EH (cell line): ENCODE measurements at regions not wholly inside any gene's neighbourhood (a gene's known extent, or its start where the extent isn't known, plus 50 kb on each side); places are given as distances from the start of the nearest gene placed in this dataset.
A peak's percentile ranks its signal among the peaks of the same experiment; 100 is the strongest.
"Not testable (repeated sequence)": the region's sequence is repeated elsewhere in the genome, so short reads cannot be mapped to it uniquely, and the experiment has no call there.

ENCODE experiments used
- DNase-seq: peaks from one replicate; pipeline ENCODE4 v3.0.0-alpha.2; 2015; ENCODE audit warnings: low read depth

DNA sequence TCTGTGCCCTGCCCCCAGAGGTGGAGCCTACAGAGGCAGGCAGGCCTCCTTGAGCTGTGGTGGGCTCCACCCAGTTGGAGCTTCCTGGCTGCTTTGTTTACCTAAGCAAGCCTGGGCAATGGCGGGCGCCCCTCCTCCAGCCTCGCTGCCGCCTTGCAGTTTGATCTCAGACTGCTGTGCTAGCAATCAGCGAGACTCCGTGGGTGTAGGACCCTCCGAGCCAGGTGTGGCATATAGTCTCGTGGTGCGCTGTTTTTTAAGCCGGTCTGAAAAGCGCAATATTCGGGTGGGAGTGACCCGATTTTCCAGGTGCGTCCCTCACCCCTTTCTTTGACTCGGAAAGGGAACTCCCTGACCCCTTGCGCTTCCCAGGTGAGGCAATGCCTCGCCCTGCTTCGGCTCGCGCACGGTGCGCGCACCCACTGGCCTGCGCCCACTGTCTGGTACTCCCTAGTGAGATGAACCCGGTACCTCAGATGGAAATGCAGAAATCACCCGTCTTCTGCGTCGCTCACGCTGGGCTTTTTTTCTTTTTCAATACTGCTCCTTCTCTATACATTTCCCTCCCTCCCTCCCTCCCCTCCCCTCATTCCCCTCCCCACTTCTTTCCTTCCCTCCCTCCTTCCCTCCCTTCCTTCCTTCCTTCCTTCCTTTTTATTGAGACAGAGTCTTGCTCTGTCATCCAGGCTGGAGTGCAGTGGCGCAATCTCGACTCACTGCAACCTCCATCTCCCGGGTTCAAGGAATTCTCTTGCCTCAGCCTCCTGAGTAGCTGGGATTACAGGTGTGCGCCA, 197.1 kb upstream of the TBL1XR1 start:
- DNase-seq: not testable (repeated sequence)

- peak; percentile 13 for DNase-seq
These were observed 199.5 kb upstream of the TBL1XR1 start for GRCh38 chr3:177396733-177397132.

GRCh38 chr3:177401375-177401774, 204.1 kb upstream of the TBL1XR1 start:
- DNase-seq: no peak

- no peak for DNase-seq
These were observed 205.3 kb upstream of the TBL1XR1 start for GRCh38 chr3:177402533-177402932.

DNA sequence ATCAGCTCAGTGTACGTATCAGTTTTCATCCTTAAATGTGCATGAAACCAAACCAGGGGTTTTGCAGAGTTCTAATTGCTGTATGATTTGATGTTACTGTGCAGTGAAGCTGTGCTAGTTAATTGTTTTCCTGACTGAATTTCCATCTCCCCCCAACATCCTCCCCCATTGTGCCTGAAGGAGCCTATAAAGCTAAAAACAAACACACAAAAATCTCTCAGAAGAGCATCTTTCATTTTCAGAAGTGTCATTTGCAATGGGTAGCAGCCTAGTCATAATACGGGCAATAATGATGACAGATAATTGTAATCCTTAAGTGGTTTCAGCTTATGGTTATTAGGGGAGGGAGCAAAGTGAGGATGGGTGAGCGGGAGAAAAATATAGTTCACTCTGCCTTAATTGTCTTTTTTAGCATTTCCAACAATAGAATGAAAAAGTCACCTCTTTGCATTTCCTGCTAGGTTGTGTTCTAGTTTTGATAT, 207.9 kb upstream of the TBL1XR1 start:
- no peak for DNase-seq

DNA sequence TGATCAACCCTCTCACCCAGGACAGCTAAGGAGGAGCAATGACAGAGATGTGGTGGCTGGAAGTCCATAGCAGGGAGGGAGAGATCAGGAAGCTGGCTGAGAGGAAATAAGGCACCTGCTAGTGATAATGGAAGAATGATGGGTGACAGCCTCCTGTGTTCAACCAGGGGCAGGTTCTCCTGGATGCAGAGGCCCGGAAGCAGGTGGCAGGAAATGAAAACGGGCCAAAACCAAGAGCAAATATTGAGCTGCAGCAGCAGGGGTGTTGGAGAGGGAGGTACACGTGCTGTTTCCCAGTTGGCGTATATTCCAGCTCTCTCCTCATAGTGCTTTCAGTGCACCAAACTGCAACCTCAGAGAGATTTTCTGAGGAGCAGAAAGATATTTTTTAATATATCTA, 213.4 kb upstream of the TBL1XR1 start:
- no peak for DNase-seq

GRCh38 chr3:177411201-177411600, 213.9 kb upstream of the TBL1XR1 start:
- no peak for DNase-seq

GRCh38 chr3:177412677-177413170, 215.4 kb upstream of the TBL1XR1 start:
- DNase-seq: not testable (repeated sequence)

GRCh38 chr3:177414093-177414492, 216.8 kb upstream of the TBL1XR1 start:
- no peak for DNase-seq

- DNase-seq: no peak
These were observed 221.5 kb upstream of the TBL1XR1 start for GRCh38 chr3:177418787-177419186.

GRCh38 chr3:177419904-177420601, 222.8 kb upstream of the TBL1XR1 start:
- DNase-seq: no peak

DNA sequence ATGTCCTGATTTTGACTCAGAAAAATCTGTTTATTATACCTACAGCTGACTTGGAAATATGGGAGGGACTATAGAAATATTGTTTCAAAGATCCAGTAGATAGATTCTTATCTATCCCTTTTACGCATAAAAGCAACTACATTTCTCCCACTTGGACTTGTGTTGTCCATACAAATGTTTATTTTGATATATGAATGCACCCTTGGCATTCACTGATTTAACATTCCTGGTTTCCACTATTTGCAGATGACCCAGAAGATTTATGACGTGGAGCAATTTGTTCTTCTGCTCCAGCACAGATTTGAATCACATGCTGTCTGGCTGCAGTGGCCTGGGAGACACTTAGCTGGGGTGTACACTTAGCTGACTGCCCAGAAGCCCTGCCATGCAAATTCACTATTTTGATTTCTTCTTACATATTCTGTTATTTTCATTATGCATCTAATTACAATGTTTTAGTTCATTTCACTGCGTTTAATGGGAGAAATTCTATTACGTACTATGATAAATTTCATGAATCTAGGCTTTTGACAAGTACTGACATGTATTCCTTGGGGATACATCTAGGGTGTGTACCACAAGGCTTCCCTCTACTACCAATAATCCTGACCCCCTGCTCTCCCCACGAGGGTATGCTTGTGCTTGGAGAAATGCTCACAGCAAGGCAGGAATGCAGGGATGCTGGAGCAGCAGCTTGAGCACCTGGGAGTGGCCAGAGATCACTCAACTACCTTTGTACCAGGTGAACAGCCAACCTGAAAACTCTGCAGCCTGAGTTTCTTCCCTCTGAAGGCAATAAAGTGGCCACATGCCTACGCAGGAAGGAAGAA, 223.6 kb upstream of the TBL1XR1 start:
- DNase-seq: peak; percentile 95

- peak; percentile 73 for DNase-seq
These were observed 224.2 kb upstream of the TBL1XR1 start for GRCh38 chr3:177421481-177421785.

DNA sequence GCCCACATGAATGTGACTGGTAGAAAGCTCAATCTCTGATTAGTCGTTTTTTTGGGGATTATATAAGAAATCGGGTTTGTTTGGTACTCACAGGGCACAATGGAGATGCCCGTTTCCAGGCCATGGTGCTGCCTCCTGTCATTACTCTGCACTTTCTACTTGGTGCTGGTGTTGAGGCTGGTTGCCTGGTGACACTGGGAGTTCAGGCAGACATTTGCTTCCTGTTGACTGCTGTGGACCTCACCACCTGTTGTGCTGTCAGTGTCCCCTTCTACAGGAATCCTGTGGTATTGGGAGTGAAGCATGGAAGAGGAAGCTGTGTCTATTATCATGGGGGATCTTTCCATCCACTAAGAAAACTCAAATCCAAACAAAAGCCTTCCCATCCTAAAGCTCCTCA, 227.2 kb upstream of the TBL1XR1 start:
- no peak for DNase-seq

DNA sequence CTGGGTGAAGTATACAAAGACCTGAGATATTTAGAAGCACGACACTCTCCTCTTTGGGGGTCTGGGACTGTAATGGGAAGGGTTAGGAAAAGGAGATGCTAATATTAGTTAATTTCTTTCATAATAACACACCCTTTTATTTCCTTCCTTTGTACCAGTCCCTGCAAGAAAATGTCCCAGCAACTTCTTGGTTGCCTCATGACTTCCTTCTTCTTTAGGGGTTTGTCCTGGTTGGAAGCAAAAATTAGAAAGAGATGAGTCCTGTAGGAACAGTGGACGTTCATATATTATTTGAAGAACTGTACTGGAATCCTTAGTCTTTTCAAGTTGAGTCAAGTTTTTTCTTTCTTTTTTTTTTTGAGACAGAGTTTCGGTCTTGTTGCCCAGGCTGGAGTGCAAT, 227.8 kb upstream of the TBL1XR1 start:
- DNase-seq: no peak

- DNase-seq: peak; percentile 30
These were observed 229.0 kb upstream of the TBL1XR1 start for GRCh38 chr3:177426106-177426877.

- no peak for DNase-seq
These were observed 229.7 kb upstream of the TBL1XR1 start for GRCh38 chr3:177426878-177427495.

- peak; percentile 63 for DNase-seq
These were observed 230.3 kb upstream of the TBL1XR1 start for GRCh38 chr3:177427540-177427939.

- no peak for DNase-seq
These were observed 231.8 kb upstream of the TBL1XR1 start for GRCh38 chr3:177429079-177429478.

- no peak for DNase-seq
These were observed 232.5 kb upstream of the TBL1XR1 start for GRCh38 chr3:177429771-177430170.

DNA sequence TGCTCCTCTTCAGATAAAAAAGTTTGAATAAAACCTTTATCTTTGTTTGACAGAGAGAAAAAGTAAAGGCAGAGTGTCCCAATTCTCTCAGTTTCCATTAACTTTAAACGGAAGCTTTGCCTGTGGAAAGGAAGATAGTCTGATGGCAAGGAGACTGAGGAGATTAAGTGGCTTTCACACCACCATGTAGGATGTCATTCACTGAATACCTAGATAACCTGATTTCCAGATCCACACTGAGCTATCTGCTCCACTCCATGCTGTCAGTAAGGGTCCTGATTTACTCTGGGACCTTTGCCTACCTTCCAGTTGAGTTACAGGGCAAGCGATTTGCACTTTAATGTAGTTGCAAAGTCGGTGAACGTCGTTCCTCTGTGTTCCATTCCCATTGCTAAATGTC, 233.4 kb upstream of the TBL1XR1 start:
- no peak for DNase-seq
